SK-N-DZ (cell line): ENCODE measurements at regions not wholly inside any gene's neighbourhood (a gene's known extent, or its start where the extent isn't known, plus 50 kb on each side); places are given as distances from the start of the nearest gene placed in this dataset.

Source experiments
- DNase-seq: peaks from one replicate; pipeline ENCODE4 v3.0.0-alpha.2; 2015; ENCODE audit warnings: low spot score
- small RNA-seq, 2 experiments: library from RNA; depleted of rRNA; stranded (forward); fragments of <200 nt; gene quantifications; one replicate each; pipeline ENCODE3, GENCODE V24; 2014

DNA sequence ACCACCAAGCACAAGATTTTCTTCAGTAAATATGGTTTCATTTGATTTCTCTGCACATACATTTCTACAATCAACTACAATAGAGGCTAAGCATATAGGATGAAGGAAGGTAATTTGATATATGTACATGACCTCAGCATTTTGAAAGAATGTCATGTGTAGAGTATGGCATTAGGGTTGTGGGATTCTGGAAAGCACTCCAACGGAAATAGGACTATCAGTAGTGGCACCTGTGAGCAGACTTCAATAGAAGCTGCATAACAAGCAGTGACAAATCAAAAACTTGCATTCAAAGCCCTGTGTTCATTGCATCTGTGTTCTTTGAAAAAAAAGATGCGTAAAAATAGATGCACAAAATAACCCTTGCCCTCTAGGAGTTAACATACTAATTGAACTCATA lies 57.5 kb upstream of the EYA4 start:
- DNase-seq, result no peak

DNA sequence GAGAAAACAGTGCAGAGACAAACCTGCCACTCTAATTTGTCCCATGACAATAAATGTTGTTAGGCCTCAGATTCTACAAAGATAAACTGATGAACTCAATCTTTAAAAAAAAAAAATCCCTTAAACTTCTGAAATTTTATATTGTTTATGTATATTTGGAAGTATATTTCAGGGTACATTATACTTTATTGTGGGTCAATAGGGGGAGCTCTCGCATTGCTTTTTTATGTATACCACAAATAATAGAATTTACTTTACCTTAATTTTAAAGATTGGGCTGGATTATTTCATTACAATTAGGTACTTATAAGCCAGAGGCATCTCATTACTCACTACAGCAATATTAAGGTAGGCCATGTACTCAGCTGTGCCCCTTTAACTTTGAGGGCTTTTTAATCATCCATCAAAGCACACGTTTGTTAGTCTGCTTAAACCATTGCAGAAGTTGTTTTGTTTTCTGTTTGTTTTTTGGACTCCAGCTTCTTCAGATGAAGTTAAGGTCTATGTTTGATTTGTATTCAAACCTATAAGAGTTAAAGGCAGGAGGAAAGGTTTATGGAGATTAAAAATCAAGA lies 56.3 kb upstream of the EYA4 start:
- DNase-seq, result peak; percentile 42

DNA sequence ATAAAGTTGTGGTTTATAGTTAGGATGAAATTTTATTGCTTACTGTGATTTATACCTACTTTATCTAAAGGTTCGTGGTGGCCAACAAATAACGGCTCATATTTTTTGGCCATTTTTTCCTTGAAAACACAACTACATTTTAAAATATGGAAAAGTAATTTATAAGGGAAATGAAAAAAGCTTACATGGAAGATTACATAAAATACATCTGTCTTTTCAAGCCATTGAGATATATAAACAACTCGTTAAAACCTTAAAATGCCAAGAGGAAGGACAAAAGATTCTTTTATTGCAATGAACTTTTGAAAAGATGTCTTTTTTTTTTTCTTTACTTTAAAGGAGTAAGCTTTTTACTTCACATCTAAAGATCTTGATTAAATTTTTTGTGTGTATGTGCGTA lies 55.4 kb upstream of the EYA4 start:
- no peak for DNase-seq

DNA sequence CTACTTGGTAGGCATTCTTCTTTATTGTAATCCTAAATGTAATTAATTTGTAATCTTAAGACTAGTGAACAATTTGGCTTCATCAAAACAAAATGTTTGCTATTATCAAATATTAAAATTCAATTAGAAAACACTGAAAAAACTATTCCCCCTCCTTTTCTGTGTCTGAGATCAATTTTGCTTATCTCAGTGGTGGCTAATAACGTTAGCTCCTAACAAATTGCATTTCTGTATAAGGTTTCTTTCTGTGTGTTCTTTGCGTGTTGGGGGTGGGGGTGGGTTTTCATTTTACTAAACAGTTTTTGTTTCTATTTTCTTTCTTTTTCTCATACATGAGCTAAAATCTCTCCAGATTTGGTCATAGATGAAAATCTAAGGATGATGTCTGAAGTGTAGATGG lies 54.0 kb upstream of the EYA4 start:
- peak; percentile 76 for DNase-seq

DNA sequence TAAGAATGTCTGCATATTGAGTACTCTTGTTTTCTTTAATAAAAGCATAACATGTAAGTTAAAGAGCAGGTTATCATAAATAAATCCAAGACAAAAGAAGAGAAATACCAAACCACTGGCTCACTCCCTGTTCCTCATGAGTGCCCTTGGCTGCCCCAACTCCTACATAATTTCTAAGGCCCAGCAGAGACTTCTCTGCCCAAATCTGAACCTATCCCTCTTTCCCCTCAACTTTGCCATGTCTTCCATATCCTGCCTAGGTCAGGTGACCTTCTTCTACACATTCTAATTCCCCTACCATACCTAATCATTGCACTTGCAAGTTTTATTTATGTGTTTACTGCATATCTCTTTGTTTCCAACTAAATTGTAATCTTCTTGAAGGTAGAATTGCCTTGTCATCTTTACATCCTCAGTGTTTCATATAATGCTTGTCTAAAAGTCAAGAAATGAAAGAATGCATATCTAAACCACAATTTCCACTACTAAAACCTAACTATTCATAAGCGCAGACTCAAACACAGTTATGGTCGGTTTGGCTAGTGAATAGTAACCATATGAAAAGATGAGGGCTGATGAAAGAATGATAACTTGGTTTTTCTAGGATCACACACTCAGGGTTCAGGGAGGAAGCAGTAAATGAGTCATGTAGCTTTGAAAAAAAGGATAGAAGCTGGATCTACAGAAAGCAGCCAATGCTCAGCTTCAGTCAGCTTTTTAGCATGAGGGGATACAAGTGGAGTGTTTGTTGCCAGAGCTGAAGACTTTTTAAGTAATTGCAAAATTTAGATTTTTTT lies 53.3 kb upstream of the EYA4 start:
- DNase-seq, result peak; percentile 40

DNA sequence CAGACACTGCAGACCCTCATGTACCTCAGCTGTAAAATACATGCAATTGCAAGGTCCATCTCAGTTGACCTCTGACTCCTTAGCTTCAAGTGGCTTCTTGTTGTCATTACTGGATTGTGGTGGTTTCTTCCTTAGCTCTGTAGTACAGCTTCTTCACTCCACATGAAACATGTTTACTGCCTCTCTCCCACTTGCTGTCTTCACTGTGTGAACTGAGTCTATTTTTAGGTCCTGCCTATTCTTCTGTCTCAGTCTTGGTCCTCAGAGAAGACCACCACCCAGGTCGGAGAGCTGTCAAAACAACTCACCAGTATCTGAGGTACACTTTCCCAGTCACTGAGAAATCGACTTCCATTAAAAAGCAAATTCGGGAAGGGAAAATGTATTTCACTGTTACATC lies 50.2 kb upstream of the EYA4 start:
- DNase-seq, result no peak

DNA sequence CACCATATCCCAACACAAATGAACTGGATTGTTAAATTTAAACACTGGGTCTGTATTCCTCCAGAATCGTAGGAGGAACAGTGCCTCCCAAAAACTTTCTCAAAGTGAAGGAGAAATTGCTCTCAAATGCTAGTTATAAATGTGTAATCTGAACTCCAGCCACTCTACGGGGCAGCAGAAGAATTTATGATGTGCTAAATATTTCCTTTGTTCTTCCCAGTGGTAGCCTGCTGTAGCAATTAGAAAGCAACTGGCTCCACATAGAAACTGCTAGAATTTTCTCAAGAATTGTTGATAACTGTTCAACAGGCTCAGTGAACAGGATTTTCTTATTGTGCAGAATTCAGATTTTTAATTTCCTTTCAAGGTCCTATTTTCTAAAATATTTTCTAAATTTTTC lies 49.8 kb upstream of the EYA4 start:
- no peak for DNase-seq

Small RNA genes in the stretch of these regions (small RNA-seq; reads per million reads assigned to genes)
- 0 reads per million in 2 experiments for gene MTCYBP4
